Activated effector memory CD4-positive, alpha-beta T cell treated with anti-CD3 and anti-CD28 coated beads, Interleukin-2, amount 50 U/mL, for 16 hours (primary cell): ENCODE measurements at regions not wholly inside any gene's neighbourhood (a gene's known extent, or its start where the extent isn't known, plus 50 kb on each side); places are given as distances from the start of the nearest gene placed in this dataset.
"Not testable (repeated sequence)": the region's sequence is repeated elsewhere in the genome, so short reads cannot be mapped to it uniquely, and the experiment has no call there.

ENCODE experiments used
- DNase-seq: peaks from one replicate; pipeline ENCODE4 v3.0.0-alpha.2; 2020

DNA sequence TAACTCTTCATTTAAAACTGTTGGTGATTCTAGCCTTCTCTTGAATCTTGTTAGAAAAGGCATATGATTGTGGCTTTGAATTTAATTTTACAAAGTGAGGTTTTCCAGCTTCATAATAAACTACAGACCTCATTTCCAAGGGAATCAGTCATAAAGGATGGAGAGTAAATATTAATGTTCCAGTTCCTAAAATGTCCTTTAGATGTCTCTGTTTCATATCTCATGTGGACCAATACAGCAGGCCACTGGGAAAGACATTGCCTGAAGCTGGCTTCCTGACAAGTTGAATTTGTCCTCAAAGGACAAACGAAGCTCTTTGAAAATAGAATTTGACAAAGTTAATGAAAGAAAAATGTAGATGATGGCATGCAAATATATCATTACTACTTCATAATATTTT lies 125.4 kb downstream of the ZNF330 start:
- no peak for DNase-seq

DNA sequence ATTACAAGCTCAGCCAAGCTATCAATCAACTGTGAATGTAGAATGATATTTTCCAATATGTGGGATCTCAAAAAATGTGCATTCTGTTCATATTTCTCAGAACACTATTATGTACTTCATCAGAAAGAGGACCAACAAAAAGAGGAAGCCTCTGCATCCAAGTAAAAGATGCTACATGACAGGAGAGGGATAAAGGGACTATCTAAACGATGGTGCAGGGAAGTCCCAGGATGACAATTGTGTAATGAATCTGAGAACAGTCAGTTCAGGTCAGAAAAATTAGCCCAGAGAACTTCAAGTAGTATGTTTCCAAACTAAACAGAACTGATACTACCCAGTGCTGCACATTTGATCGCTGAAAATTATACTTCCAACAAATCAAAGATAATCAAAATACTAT lies 127.0 kb downstream of the ZNF330 start:
- no peak for DNase-seq

- no peak for DNase-seq
These were observed 127.4 kb downstream of the ZNF330 start for GRCh38 chr4:141348125-141348524.

DNA sequence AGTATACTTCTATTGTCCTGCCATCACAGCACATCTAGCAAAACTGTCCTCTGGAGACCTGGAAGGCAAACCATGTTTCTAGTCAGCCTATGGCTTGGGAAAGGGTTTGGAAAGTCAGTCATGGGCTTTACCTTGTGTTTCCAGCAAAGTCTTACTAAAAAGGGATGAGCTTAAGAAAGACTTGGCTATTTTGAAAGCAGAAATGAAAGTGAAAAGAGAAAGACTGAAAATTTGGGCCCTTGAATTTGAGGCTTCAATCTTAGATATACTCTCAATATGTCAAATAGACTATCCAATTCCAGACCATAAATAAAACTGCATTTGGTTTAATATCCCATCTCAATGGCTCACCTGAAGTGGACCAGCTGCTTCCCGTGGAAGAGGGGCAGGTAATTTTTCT lies 127.9 kb downstream of the ZNF330 start:
- DNase-seq, result no peak

DNA sequence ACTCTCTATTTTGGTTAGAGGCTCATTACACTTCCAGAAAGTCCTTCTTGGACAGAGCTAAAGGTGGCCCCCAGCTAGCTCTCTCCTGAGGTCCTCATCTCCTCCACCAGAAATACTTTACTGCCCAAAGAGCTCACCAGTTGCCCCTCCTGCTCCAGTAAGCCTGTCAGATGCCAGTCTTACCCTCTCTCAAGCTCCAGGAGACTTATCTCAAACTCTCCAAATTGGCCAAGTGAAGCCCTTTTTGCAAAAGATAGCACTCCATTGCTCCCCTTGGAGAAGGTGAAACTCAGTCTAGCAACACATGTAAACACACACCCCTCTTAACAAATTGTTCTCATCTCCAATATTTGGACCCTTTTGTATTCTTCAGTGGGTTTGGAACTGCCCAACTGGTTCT lies 128.5 kb downstream of the ZNF330 start:
- no peak for DNase-seq

DNA sequence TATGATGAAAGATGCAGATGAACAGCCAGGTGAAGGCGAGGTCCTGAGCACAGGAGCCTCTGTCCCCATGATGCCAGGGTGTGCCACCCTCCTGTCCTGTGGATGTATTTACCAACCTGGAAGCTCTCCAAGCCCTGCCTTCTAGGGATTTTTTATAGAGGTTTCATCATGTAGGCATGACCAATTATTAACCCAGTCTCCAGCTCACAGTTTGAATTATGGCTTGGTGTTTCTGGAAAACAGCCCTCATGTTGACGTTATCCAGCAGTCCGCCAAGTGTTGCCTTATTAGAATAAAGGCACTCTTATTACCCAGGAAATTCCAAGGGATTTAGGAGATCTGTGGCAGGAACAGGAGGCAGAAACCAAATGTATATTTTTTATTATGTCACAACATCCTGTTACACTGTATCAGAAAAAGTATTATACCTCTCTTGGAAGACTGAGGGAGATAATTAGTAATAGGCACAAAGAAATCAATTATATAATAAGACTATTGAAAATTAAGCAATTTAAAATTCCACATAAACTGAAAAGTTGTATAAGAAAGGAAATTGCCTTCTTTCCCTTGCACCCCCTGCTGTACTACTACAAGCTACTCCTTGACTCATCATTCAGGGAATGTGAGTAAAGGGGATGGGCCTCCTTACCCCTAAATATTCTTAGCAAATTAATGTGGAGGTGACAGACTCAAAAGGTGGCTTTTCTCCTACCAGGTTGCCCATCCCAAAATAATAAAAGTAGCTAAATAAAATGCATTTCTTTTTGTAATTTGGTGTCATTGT lies 129.6 kb downstream of the ZNF330 start:
- no peak for DNase-seq

DNA sequence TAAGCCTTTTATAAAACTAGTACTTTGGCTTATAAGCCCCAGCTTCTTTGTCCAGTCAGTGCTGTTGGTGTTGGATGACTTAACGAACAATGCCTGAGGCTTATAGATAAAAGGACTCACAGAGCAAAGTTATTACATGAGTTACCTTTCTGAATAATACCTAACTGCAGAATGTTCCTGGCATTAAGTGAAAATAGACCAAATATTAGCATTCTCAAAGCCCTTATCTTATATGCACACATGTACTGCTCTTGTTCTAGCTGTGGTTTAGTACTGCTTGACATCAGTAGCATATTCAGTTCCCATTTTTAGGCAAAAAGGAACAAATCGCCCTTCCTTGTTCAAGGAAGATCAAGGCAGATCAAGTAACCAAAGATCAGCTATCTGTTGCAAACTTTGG lies 131.6 kb downstream of the ZNF330 start:
- no peak for DNase-seq

- DNase-seq, result no peak
These were observed 132.3 kb downstream of the ZNF330 start for GRCh38 chr4:141352909-141353525.

- no peak for DNase-seq
These were observed 135.7 kb downstream of the ZNF330 start for GRCh38 chr4:141356321-141356962.

DNA sequence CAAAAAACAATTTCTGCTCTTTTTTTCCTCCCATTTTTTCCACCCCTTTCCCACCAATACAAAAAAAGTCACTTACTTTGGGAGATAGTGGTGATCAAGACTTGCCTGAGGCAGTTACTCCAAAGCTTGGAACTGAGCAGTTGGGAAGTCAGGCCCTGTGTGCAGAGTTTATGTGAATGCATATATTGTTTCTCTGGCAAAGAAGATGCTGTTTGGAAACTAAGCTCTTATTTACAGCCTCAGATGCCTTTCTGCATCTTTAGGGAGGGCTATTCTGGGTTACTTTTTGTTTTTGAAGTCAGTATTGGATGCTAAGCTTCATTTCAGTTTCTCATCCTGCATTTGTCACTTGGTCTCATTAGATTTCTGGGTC lies 136.3 kb downstream of the ZNF330 start:
- no peak for DNase-seq

GRCh38 chr4:141368241-141368640 lies 147.5 kb downstream of the ZNF330 start:
- not testable (repeated sequence) for DNase-seq

DNA sequence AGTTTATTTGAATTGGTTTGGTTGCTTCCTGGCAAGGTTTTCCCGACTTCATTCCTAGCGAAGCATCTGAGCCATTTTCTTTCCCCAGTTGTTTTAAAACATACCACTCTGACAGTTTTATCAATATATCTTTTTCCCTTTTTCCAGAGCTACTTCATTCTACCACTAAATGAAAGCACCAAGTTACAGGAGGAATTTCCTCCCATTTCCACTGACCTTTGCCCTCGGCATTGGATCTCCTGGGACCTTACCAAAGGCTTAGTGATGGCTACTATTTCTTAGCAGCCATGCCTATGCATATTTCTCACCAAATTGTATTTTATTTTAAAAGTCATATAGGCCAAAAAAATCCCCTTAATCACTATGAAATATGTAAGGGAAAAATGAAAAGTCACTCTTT lies 150.5 kb downstream of the ZNF330 start:
- no peak for DNase-seq

GRCh38 chr4:141375855-141376254 lies 155.2 kb downstream of the ZNF330 start:
- no peak for DNase-seq

DNA sequence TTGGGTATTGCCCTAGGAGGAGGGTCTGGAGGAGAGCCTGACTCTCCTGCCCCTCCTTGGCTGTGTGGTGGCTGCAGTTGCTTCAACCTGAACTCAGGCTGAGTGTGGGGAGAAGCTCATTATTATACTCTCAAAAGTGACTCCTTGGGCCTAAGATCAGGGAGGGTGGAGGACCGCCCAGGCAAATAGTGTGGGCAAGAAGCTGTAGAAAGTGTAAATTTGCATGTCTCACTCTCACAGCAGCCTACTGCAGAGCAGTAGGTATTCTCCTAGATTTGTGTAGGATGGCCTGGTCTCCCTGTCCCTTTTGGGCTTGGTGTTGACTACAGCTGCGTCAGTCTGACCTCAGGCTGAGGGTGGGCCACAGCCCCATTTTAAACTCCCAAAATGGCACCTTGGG lies 156.1 kb downstream of the ZNF330 start:
- no peak for DNase-seq

- DNase-seq, result no peak
These were observed 166.6 kb downstream of the ZNF330 start for GRCh38 chr4:141387299-141387698.

DNA sequence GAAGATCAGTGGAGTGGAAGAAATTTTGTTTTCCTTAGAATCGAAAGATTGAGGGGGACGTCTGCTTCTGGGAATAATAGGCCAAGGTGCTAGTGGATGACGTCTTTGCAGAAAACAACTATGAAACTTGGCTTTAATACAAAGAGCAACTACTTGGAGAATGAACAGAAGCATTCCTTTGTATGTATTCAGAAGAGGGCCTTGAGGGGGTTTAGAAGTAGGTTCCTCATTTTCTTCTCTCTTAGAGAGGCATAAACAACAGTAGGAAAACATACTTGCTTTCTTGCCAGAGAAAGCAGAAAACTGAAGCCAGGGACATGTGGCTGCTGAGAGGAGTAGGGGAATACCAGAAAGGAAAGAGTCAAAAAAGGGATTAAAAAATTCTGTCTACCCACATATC lies 167.8 kb downstream of the ZNF330 start:
- no peak for DNase-seq

DNA sequence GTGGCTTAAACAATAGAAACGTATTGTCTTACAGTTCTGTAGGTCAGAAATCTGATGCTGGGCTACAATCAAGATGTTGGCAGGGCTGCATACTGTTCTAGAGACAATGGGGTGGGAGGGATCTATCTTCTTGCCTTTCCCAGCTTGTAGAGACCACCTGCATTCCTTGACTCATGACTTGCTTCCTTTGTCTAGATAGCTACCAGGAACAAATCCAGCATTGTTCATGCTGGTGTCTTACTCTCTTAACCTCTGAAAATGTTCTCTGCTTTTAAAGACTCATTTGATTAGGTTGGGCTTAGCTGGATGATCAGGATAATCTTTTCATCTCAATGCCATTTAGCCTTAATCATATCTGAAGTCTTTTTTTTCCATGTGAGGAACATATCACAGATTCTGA lies 169.0 kb downstream of the ZNF330 start:
- no peak for DNase-seq

DNA sequence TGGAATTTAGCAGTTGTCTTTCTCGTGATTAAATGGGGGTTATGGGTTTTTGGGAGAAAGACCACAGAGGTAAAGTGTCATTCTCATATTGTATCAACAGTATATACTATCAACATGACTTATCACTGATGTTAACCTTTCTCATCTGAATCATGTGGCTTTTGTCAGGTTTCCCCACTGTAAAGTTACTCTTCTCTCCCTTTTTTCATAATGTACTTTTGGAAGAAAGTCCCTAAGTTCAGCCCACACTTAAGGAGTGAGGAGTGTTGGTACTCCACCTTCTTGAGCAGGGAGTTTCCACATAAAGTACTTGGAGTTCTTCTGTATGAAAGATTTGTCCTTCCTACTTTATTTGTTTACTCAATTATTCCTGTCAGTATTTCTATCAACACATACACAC lies 169.9 kb downstream of the ZNF330 start:
- no peak for DNase-seq

- no peak for DNase-seq
These were observed 170.6 kb downstream of the ZNF330 start for GRCh38 chr4:141391293-141391692.

- no peak for DNase-seq
These were observed 171.1 kb downstream of the ZNF330 start for GRCh38 chr4:141391771-141392170.

GRCh38 chr4:141395246-141395830 lies 174.6 kb downstream of the ZNF330 start:
- DNase-seq, result no peak

DNA sequence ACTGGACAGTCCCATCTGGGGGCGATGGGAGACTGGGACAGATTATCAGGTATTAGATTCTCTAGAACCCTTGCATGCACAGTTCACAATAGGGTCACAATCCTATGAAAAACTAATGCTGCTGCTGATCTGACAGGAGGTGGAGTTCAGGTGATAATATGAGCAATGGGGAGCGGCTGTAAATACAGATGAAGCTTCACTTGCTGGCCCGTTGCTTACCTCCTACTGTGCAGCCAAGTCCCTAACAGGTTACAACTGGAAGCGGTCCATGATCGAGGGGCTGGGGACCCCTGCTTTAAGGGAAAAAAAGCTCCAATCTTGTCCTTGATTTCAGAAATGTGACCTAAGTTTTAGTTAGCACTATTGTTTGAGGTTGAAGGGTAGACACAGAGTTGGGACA lies 175.2 kb downstream of the ZNF330 start:
- no peak for DNase-seq

DNA sequence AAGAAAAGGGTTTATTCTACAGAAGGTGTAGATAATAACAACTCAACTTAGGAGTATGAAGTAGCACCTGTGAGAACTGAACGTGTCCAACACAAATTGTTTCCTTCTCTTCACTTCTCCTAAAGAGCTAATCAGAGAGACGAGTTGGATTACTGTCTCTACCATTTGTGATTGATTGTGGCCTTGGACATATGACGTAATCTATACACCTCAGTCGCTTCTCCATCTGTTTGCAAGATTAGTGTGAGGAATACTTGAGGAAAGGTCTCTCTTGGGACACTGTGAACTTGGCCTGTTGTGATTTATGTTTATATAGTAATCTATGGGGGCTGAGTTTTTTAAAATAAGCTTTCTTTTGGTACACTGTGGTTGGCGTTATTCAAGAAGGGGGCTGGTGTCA lies 182.0 kb downstream of the ZNF330 start:
- no peak for DNase-seq

- no peak for DNase-seq
These were observed 183.1 kb downstream of the ZNF330 start for GRCh38 chr4:141403782-141404181.
